NCI-H1694 treated with DMSO at 0.1 percent for 48 hours (cell line): ENCODE measurements at regions not wholly inside any gene's neighbourhood (a gene's known extent, or its start where the extent isn't known, plus 50 kb on each side); places are given as distances from the start of the nearest gene placed in this dataset.
"Not testable (repeated sequence)": the region's sequence is repeated elsewhere in the genome, so short reads cannot be mapped to it uniquely, and the experiment has no call there.

Source experiments
- DNase-seq: peaks from one replicate; lab custom pipeline; 2025; lab: John Stamatoyannopoulos, UW

GRCh38 chr9:85487872-85488271 is 253.9 kb downstream of the AGTPBP1 start:
- DNase-seq: no peak

GRCh38 chr9:85484235-85484634 is 257.5 kb downstream of the AGTPBP1 start:
- no peak for DNase-seq

GRCh38 chr9:85483208-85483607 is 258.5 kb downstream of the AGTPBP1 start:
- no peak for DNase-seq

GRCh38 chr9:85479305-85479704 is 262.4 kb downstream of the AGTPBP1 start:
- DNase-seq: no peak

GRCh38 chr9:85478847-85479246 is 262.9 kb downstream of the AGTPBP1 start:
- no peak for DNase-seq

- not testable (repeated sequence) for DNase-seq
Measured at GRCh38 chr9:85474896-85475295, 266.9 kb downstream of the AGTPBP1 start.

- no peak for DNase-seq
Measured at GRCh38 chr9:85471791-85472190, 270.0 kb downstream of the AGTPBP1 start.

- no peak for DNase-seq
Measured at GRCh38 chr9:85469041-85469440, 272.7 kb downstream of the AGTPBP1 start.

- no peak for DNase-seq
Measured at GRCh38 chr9:85466834-85467233, 274.9 kb downstream of the AGTPBP1 start.

GRCh38 chr9:85458114-85458864 is 283.5 kb downstream of the AGTPBP1 start:
- DNase-seq: not testable (repeated sequence)

GRCh38 chr9:85453850-85454249 is 287.9 kb downstream of the AGTPBP1 start:
- no peak for DNase-seq

GRCh38 chr9:85452841-85453240 is 288.9 kb downstream of the AGTPBP1 start:
- no peak for DNase-seq

- DNase-seq: no peak
Measured at GRCh38 chr9:85451680-85452079, 290.1 kb downstream of the AGTPBP1 start.

- DNase-seq: no peak
Measured at GRCh38 chr9:85445887-85446286, 295.9 kb downstream of the AGTPBP1 start.

GRCh38 chr9:85444243-85444642 is 297.5 kb downstream of the AGTPBP1 start:
- DNase-seq: no peak

GRCh38 chr9:85443190-85443598 is 298.6 kb downstream of the AGTPBP1 start:
- no peak for DNase-seq

- DNase-seq: no peak
Measured at GRCh38 chr9:85439791-85440190, 302.0 kb downstream of the AGTPBP1 start.

GRCh38 chr9:85433956-85434355 is 307.8 kb downstream of the AGTPBP1 start:
- not testable (repeated sequence) for DNase-seq

- not testable (repeated sequence) for DNase-seq
Measured at GRCh38 chr9:85433551-85433950, 308.2 kb downstream of the AGTPBP1 start.

GRCh38 chr9:85433046-85433445 is 308.7 kb downstream of the AGTPBP1 start:
- no peak for DNase-seq

GRCh38 chr9:85432599-85432998 is 309.2 kb downstream of the AGTPBP1 start:
- no peak for DNase-seq

- no peak for DNase-seq
Measured at GRCh38 chr9:85431339-85432102, 310.2 kb downstream of the AGTPBP1 start.

- DNase-seq: no peak
Measured at GRCh38 chr9:85430659-85431338, 311.0 kb downstream of the AGTPBP1 start.
